T-helper 1 cell (primary cell): ENCODE measurements at regions not wholly inside any gene's neighbourhood (a gene's known extent, or its start where the extent isn't known, plus 50 kb on each side); places are given as distances from the start of the nearest gene placed in this dataset.
"Not testable (repeated sequence)": the region's sequence is repeated elsewhere in the genome, so short reads cannot be mapped to it uniquely, and the experiment has no call there.

Experiments
- DNase-seq, 5 donors: peaks; one replicate each; pipeline ENCODE4 v3.0.0-alpha.2; 2012 to 2020

GRCh38 chr11:49303080-49303479, 94.7 kb upstream of the FOLH1 start:
- no peak for DNase-seq

- no peak for DNase-seq
These were observed 94.0 kb upstream of the FOLH1 start for GRCh38 chr11:49302360-49302759.

- not testable (repeated sequence) for DNase-seq
These were observed 89.6 kb upstream of the FOLH1 start for GRCh38 chr11:49298017-49298416.

GRCh38 chr11:49283911-49284310, 75.5 kb upstream of the FOLH1 start:
- DNase-seq: not testable (repeated sequence)

- DNase-seq: not testable (repeated sequence)
These were observed 74.9 kb upstream of the FOLH1 start for GRCh38 chr11:49283282-49283681.

GRCh38 chr11:49282125-49282524, 73.7 kb upstream of the FOLH1 start:
- not testable (repeated sequence) for DNase-seq

- not testable (repeated sequence) for DNase-seq
These were observed 69.5 kb upstream of the FOLH1 start for GRCh38 chr11:49277951-49278350.
